HG03520 (cell line): ENCODE measurements at regions not wholly inside any gene's neighbourhood (a gene's known extent, or its start where the extent isn't known, plus 50 kb on each side); places are given as distances from the start of the nearest gene placed in this dataset.

Experiments used
- ATAC-seq: cut with Tn5 transposase; IDR thresholded peaks from one replicate; pipeline ENCODE4 v1.9.1; 2021; ENCODE audit warnings: mild to moderate bottlenecking, moderate library complexity; ENCODE audit not compliant: unreplicated experiment

DNA sequence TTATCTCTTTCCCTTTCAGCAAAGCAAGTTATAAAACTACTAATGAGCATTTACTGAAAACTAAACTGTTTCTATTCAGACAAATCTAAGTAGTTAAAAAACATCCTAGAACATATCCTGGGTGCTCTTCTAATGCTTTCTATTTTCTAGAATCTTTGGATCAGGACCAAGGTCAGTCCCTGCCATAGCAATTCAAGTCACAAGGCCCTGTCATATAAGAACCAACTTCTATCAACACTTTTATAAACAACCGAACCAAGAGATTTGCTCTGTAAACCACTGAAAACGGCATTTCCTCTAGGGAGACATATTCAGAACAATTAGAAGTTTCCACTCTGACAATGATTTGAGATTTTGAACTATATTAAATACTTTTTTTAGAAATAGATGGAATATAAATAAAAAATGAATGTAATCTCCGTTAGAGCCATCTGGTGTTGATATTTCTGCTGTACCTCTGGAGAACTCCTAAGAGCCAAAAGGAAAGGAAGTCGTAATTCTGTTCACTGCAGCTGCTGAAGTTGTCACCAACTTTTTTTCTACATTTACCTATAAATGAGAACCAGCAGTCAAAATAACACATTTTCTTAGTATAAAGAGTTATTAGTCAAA lies 51.4 kb upstream of the LGSN start:
- no peak for ATAC-seq

DNA sequence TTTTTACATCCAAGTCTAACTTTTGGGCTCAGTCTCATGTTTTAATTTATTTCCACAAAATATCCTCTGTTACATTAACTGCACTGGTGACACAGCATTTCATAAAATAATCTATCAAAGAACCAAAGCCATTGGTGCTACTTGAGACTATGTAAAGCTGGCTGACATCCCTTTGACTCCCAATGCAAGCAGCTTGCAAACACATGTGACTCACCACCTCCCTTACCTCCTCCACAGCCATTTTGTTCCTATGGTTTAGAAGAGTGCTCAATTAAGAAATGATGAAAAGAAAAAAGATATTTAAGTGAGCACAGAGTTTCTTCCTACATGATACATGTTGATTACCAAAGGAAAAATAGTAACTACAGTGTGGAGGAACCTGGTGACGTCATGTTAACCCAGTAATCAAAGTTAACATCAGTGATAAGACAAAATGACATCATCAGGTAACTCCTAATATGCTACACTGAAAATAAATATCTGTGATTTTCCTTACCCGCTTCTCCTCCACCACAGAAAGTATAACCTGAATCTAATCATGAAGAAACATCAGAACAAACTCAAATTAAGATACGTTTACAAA lies 53.3 kb upstream of the LGSN start:
- ATAC-seq, result no peak

DNA sequence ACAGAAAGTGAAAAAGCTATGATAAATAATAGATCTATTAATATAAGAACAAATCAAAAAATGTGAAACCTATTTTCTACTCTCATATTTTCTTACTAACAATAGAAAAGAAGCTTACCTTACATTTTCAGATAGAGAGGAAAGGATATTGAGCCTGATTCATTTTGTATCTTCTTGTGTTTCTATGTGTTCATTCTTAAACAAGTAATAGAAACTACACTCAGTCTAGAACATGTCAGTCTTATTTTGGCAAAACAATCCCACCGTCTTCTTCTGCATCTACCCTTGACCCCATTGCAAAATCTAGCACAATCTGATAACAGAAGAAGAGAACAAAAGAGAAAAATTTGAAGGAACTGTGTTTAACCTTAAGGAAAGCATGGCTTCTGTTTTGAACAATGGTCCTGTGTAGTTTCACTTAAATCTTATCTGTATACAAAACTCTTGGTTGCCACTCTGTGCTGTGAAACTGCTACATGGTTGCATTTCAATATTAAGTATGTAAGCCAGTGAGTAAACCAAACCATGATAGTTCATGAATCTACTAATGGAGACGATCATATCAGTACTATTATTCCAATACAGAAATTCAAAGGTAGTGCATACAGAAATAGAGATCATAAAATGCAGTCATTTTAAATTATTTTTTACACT lies 69.5 kb upstream of the LGSN start:
- ATAC-seq, result no peak

DNA sequence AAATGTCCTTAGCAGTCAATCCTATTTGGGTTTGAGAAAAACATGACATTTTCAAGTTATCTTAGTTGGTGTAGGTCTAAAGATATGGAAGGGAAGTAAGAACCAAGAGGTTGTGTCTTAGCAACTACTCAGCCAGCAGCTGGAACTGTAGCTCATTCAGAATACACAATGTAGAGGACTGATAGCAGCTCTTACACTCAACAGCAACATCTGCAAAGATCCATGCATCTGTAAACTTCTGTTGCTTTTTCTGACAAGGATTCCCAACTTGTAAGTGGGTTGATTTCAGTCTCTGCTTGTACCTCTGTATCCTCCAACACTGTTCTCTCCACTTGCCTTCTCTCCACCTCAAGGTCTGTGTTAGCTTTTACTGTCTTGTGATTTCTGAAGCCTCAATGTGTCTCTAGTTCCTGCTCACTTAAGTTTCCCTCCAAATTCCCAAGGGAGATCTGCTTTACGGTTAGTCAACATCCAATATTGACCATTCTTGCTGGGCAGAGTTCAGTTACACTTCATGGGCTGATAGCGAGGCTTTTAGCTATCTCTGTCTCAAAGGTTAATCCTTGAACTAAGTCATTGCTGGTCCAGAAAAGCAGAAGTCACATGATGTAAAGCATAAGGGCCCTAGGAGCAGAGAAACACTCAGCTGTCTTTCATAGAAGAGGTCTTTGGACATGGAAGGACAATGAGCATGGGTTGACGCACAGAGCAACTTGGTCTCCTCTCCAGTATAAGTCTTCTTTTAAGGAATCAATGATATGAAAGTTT lies 71.6 kb upstream of the LGSN start:
- ATAC-seq, result no peak

- no peak for ATAC-seq
These were observed 72.4 kb upstream of the LGSN start for GRCh38 chr6:63392092-63392724.

GRCh38 chr6:63394656-63395308 lies 75.0 kb upstream of the LGSN start:
- no peak for ATAC-seq

DNA sequence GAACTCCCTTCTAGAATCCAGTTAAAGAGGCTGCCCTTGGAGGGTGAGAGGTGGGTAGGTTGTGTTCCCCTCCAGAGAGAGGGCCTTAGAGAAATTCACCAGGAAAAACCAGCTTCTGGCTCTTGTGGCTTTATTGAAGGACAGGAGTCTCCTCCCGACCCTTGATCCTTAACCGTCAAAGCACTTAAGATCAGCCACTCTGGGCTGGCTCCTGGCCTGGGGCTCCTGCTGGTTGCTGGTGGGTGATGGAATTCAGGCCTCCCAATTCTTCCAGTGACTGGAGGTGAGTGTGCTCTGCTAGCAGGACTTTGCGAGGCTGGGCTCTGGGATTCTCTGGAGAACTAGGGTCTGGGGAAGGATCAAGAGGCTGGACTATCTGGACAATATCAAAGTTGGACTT lies 75.6 kb upstream of the LGSN start:
- no peak for ATAC-seq

- no peak for ATAC-seq
These were observed 83.9 kb upstream of the LGSN start for GRCh38 chr6:63403725-63404124.

DNA sequence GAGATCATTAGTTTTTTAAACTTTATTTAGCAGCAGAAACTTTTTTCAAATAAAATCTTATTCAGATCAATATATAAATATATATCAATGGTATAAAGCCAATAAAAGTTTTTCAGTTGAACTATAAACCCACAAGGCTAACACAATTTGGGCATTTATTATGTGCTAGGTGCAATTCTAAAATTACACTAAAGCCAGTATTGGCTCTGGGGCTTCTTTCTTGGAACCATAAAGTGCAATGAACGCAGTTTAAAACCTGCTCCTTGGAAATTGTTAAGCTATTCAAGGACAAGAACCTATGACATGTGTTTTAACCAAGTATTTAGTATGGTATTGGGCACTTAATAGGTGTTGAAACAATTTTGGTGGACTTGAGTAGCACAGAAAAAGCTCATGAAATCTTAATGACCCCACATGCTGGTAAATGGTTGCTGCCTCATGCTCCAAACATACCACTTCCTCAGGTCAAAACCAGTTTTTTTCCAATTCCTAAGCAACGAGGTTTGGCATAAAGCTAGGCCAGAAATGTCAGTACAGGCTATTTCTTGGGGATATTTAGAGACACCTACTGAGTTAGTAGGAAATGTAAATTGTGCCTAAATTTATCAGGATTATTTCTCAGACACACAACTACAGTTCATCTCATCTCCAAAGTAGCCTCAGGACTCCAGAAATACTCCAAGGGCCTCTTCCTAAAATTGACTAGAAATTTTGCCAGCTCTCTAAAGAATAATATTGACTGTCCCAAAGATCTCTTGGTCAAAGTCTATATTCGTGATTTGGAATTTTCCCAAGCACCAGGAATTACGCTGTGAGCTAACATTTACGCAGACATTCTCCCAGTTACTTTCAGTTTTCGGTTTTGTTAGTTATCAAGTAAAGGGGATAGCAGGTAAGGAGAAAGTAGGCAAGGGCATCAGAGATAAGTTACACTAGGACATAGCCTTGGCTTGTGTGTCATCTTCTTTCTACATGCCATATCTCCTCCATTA lies 90.9 kb upstream of the LGSN start:
- ATAC-seq, result no peak

DNA sequence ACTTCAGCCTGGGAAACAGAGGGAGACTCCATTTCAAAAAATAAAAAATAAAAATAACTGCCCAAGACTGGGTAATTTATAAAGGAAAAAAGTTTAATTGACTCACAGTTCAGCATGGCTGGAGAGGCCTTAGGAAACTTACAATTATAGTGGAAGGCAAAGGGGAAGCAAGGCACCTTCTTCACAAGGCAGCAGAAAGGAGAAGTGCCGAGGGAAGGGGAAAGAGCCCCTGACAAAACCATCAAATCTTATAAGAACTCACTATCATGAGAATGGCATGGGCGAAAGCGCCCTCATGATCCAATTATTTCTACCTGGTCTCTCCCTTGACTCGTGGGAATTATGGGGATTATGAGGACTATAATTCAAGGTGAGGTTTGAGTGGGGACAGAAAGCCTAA lies 95.5 kb upstream of the LGSN start:
- no peak for ATAC-seq

GRCh38 chr6:63418741-63419140 lies 99.0 kb upstream of the LGSN start:
- ATAC-seq, result no peak

DNA sequence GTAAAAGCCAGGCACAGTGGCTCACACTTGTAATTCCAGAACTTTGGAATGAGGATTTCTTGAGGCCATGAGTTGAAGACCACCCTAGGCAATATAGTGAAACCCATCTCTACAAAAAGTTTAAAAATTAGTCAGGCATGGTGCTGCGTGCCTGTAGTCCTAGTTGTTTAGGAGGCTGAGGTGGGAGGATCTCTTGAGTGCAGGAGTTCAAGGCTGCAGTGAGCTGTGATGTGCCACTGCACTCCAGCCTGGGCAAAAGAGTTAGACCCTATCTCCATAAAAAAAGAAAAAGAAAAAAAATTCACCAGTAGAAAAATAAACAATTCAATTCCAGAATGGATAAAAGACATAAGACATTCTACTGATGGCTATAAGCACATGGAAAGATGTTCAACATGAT lies 104.9 kb upstream of the LGSN start:
- ATAC-seq, result no peak

GRCh38 chr6:63425493-63425892 lies 105.7 kb upstream of the LGSN start:
- ATAC-seq, result no peak

- no peak for ATAC-seq
These were observed 107.1 kb upstream of the LGSN start for GRCh38 chr6:63426844-63427243.

DNA sequence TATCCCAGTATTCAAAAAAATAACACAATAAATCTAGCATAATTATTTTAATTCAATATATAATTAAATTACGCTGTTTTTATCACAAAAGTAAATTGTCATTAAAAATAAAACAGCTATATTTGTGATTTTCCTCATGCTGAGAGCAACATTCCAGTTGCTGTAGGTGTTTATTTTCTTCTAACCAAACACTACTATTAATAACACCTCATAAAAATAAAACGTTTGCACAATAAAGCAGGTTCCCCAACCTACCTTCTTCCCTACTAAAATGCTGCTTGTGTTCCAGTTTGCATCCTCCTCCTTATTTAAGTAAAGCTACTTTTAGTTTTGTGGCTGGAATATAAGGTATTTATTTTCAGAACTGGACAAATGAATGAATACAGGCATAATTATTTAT lies 108.2 kb upstream of the LGSN start:
- ATAC-seq, result no peak

GRCh38 chr6:63430985-63431519 lies 111.3 kb upstream of the LGSN start:
- ATAC-seq, result no peak

DNA sequence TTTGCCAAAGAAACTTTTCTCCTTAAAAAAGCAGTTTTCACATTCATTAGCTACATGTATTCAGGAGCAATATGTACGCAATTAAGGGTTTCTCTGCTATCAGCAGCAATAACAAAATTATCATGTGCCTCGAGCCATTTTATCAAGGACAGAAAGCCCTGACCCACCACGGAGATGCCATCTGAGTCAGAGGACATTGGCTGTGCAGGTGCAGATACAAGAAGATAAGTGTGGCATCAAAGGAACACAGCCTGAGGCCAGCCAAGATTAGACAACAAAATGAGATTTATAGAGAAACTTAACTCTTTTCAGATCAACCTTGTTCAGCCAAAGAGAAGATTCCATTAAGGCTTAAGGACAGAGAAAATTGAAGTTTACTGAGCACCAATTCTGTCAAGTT lies 115.2 kb upstream of the LGSN start:
- no peak for ATAC-seq

DNA sequence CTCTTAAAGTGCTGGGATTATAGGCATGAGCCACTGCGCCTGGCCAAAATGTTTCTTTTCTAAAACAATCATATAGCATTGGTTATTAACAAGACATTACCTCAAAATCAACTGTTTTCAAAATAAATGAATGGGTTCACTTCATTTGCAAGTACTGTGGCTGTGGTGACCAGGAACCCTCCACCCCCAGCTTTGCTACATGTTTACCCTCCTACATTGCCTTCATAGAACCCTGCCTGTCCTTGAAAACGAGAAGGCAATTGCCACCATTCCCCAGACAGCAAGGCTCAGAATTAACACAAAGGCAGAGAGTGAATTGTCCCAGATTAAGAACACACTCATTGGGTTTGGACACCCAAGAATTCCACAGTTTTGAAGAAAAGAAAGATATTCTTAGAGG lies 116.6 kb upstream of the LGSN start:
- ATAC-seq, result no peak

GRCh38 chr6:63437058-63437457 lies 117.3 kb upstream of the LGSN start:
- no peak for ATAC-seq

DNA sequence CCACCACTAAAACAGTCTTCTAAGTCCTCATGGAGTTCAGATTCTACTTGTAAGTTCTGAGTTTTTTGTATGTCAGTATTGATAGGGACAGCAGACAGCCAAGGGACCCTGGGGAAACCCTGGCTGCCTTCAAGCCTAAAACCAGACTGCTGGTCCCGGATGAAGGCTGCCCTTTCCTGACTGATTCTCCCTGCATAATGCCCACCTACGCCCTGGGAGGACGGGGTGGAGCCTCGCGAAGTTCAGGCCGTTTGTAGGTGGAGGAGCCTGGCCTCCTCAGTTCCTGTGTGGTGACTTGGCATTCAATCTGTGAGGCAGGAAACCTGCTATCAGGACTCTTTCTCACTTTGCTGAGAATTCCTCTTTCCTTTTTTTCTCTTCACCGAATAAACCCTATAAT lies 120.3 kb upstream of the LGSN start:
- no peak for ATAC-seq
